HEK293 (cell line): ENCODE measurements at regions not wholly inside any gene's neighbourhood (a gene's known extent, or its start where the extent isn't known, plus 50 kb on each side); places are given as distances from the start of the nearest gene placed in this dataset.

Experiments
- CTCF ChIA-PET: fragments of 350-600 bp; formaldehyde crosslinking; extraction: SDS; loops from one replicate; lab custom pipeline; 2021; ENCODE audit warnings: antibody characterized with exemption; lab: Yijun Ruan, JAX
- POLR2A ChIA-PET: fragments of 300-600 bp; formaldehyde crosslinking; extraction: SDS; loops from one replicate; lab custom pipeline; 2020; ENCODE audit warnings: antibody characterized with exemption, inconsistent platforms; lab: Yijun Ruan, JAX
- H3K27ac ChIP-seq: fragments of 200-500 bp; sonication (Bioruptor generic); 2 replicates; pipeline ENCODE4 v1.5.1; 2014; ENCODE audit warnings: low read depth, low read length, control low read depth, inconsistent platforms; ENCODE audit errors: extremely low read depth
- H3K36me3 ChIP-seq, 2 experiments: fragments of 200-500 bp in 1 of 2; sonication (Bioruptor generic) in 1 of 2; 1 replicate in 1 of 2; 2 replicates in 1 of 2; pipeline ENCODE4 v1.5.1; 2014 to 2017; ENCODE audit warnings: inconsistent platforms in 2 of 2, low read length in 2 of 2; ENCODE audit not compliant: control insufficient read depth in 2 of 2, insufficient read depth in 1 of 2
- H3K4me1 ChIP-seq: fragments of 200-500 bp; sonication (Bioruptor generic); 2 replicates; pipeline ENCODE4 v1.5.1; 2014; ENCODE audit warnings: mild to moderate bottlenecking, low read length, inconsistent platforms; ENCODE audit not compliant: control insufficient read depth, insufficient read depth
- H3K4me3 ChIP-seq: 2 replicates; pipeline ENCODE4 v1.5.1; 2011; ENCODE audit warnings: low read depth, mild to moderate bottlenecking, control low read depth, low read length, moderate library complexity
- H3K9me3 ChIP-seq: fragments of 200-500 bp; sonication (Bioruptor generic); 2 replicates; pipeline ENCODE4 v1.5.1; 2014; ENCODE audit warnings: low read depth, low read length, inconsistent platforms; ENCODE audit not compliant: control insufficient read depth, insufficient read depth
- BCL11B ChIP-seq: fragments of 450-650 bp; formaldehyde crosslinking; IDR thresholded peaks from 2 replicates; pipeline ENCODE4 v1.5.1; 2016; ENCODE audit warnings: low read depth, missing biosample characterization, missing genetic modification characterization
- EGR2 ChIP-seq: fragments of 450-650 bp; formaldehyde crosslinking; IDR thresholded peaks from 2 replicates; pipeline ENCODE4 v1.5.1; 2016; ENCODE audit warnings: low read depth, missing biosample characterization, missing genetic modification characterization
- ELK4 ChIP-seq: IDR thresholded peaks from 2 replicates; pipeline ENCODE4 v1.6.1; 2011; ENCODE audit warnings: mild to moderate bottlenecking, low read depth, low read length, borderline replicate concordance
- FEZF1 ChIP-seq: fragments of 450-650 bp; formaldehyde crosslinking; IDR thresholded peaks from 2 replicates; pipeline ENCODE4 v1.5.1; 2016; ENCODE audit warnings: missing biosample characterization, missing genetic modification characterization
- HOXC10 ChIP-seq: sonication (generic); formaldehyde crosslinking; IDR thresholded peaks from 2 replicates; pipeline ENCODE4 v1.8.1; 2023; ENCODE audit warnings: mild to moderate bottlenecking, missing genetic modification reagents
- KLF7 ChIP-seq: fragments of 450-650 bp; formaldehyde crosslinking; IDR thresholded peaks from 2 replicates; pipeline ENCODE4 v1.5.1; 2016; ENCODE audit warnings: missing biosample characterization, missing genetic modification characterization, borderline replicate concordance
- MYNN ChIP-seq: fragments of 450-650 bp; formaldehyde crosslinking; IDR thresholded peaks from 2 replicates; pipeline ENCODE4 v1.5.1; 2016; ENCODE audit warnings: missing biosample characterization, missing genetic modification characterization, borderline replicate concordance
- ZBTB21 ChIP-seq: fragments of 450-650 bp; formaldehyde crosslinking; IDR thresholded peaks from 2 replicates; pipeline ENCODE4 v1.5.1; 2017; ENCODE audit warnings: missing biosample characterization, missing genetic modification characterization
- ZBTB48 ChIP-seq: fragments of 450-650 bp; formaldehyde crosslinking; IDR thresholded peaks from 2 replicates; pipeline ENCODE4 v1.5.1; 2016; ENCODE audit warnings: missing biosample characterization, missing genetic modification characterization
- ZEB2 ChIP-seq: fragments of 450-650 bp; formaldehyde crosslinking; IDR thresholded peaks from 2 replicates; pipeline ENCODE4 v1.5.1; 2016; ENCODE audit warnings: missing biosample characterization, missing genetic modification characterization
- ZNF132 ChIP-seq: fragments of 450-650 bp; formaldehyde crosslinking; IDR thresholded peaks from 2 replicates; pipeline ENCODE4 v1.5.1; 2017; ENCODE audit warnings: missing biosample characterization, missing genetic modification characterization, borderline replicate concordance
- ZNF140 ChIP-seq: fragments of 450-650 bp; formaldehyde crosslinking; IDR thresholded peaks from 2 replicates; pipeline ENCODE4 v1.5.1; 2016; ENCODE audit warnings: missing biosample characterization, missing genetic modification characterization
- ZNF146 ChIP-seq: fragments of 450-650 bp; formaldehyde crosslinking; IDR thresholded peaks from 2 replicates; pipeline ENCODE4 v1.5.1; 2016; ENCODE audit warnings: missing biosample characterization, missing genetic modification characterization
- ZNF175 ChIP-seq: fragments of 450-650 bp; formaldehyde crosslinking; IDR thresholded peaks from 2 replicates; pipeline ENCODE4 v1.5.1; 2016; ENCODE audit warnings: missing biosample characterization, missing genetic modification characterization
- ZNF184 ChIP-seq: fragments of 450-650 bp; IDR thresholded peaks from 2 replicates; pipeline ENCODE4 v1.5.1; 2018; ENCODE audit warnings: missing biosample characterization, mild to moderate bottlenecking, missing genetic modification characterization
- ZNF23 ChIP-seq: fragments of 450-650 bp; formaldehyde crosslinking; IDR thresholded peaks from 2 replicates; pipeline ENCODE4 v1.5.1; 2016; ENCODE audit warnings: missing biosample characterization, missing genetic modification characterization, borderline replicate concordance
- ZNF24 ChIP-seq: fragments of 450-650 bp; formaldehyde crosslinking; IDR thresholded peaks from 2 replicates; pipeline ENCODE4 v1.5.1; 2016; ENCODE audit warnings: missing biosample characterization, missing genetic modification characterization
- ZNF354C ChIP-seq: fragments of 450-650 bp; formaldehyde crosslinking; IDR thresholded peaks from 2 replicates; pipeline ENCODE4 v1.5.1; 2016; ENCODE audit warnings: missing biosample characterization, missing genetic modification characterization, low read depth, borderline replicate concordance
- ZNF404 ChIP-seq: fragments of 450-650 bp; formaldehyde crosslinking; IDR thresholded peaks from 2 replicates; pipeline ENCODE4 v1.5.1; 2017; ENCODE audit warnings: missing biosample characterization, missing genetic modification characterization
- ZNF449 ChIP-seq: fragments of 450-650 bp; formaldehyde crosslinking; IDR thresholded peaks from 2 replicates; pipeline ENCODE4 v1.5.1; 2017; ENCODE audit warnings: missing biosample characterization, mild to moderate bottlenecking, missing genetic modification characterization, moderate library complexity
- ZNF510 ChIP-seq: fragments of 450-650 bp; formaldehyde crosslinking; IDR thresholded peaks from 2 replicates; pipeline ENCODE4 v1.5.1; 2018; ENCODE audit warnings: mild to moderate bottlenecking, missing genetic modification characterization, missing biosample characterization; ENCODE audit not compliant: insufficient replicate concordance
- ZNF544 ChIP-seq: fragments of 450-650 bp; formaldehyde crosslinking; IDR thresholded peaks from 2 replicates; pipeline ENCODE4 v1.5.0; 2017; ENCODE audit warnings: missing biosample characterization, missing genetic modification characterization
- ZNF555 ChIP-seq: fragments of 450-650 bp; formaldehyde crosslinking; conservative IDR thresholded peaks from 2 replicates; pipeline ENCODE4 v1.5.1; 2017; ENCODE audit warnings: missing biosample characterization, mild to moderate bottlenecking, missing genetic modification characterization, inconsistent platforms
- ZNF621 ChIP-seq: fragments of 450-650 bp; formaldehyde crosslinking; IDR thresholded peaks from 2 replicates; pipeline ENCODE4 v1.5.1; 2017; ENCODE audit warnings: missing biosample characterization, missing genetic modification characterization
- ZNF629 ChIP-seq: fragments of 450-650 bp; formaldehyde crosslinking; IDR thresholded peaks from 2 replicates; pipeline ENCODE4 v1.5.1; 2017; ENCODE audit warnings: missing biosample characterization, missing genetic modification characterization
- ZNF677 ChIP-seq: fragments of 450-650 bp; IDR thresholded peaks from 2 replicates; pipeline ENCODE4 v1.5.0; 2018; ENCODE audit warnings: missing biosample characterization, mild to moderate bottlenecking, missing genetic modification characterization, moderate library complexity
- ZNF76 ChIP-seq: fragments of 450-650 bp; formaldehyde crosslinking; IDR thresholded peaks from 2 replicates; pipeline ENCODE4; 2016; ENCODE audit warnings: low read depth, missing biosample characterization, missing genetic modification characterization, borderline replicate concordance
- ZNF785 ChIP-seq: fragments of 450-650 bp; formaldehyde crosslinking; IDR thresholded peaks from 2 replicates; pipeline ENCODE4 v1.5.1; 2016; ENCODE audit warnings: missing biosample characterization, missing genetic modification characterization
- ZNF830 ChIP-seq: fragments of 450-650 bp; IDR thresholded peaks from 2 replicates; pipeline ENCODE4 v1.5.0; 2018; ENCODE audit warnings: missing biosample characterization, missing genetic modification characterization, low read depth, mild to moderate bottlenecking, moderate library complexity
- TF ChIP-seq, protein P1 (sequence below): fragments of 450-650 bp; formaldehyde crosslinking; IDR thresholded peaks from 2 replicates; pipeline ENCODE4 v1.5.1; 2016; ENCODE audit warnings: missing biosample characterization, missing genetic modification characterization, borderline replicate concordance
- TF ChIP-seq, protein P2 (sequence below): fragments of 450-650 bp; formaldehyde crosslinking; IDR thresholded peaks from 2 replicates; pipeline ENCODE4 v1.5.1; 2016; ENCODE audit warnings: missing biosample characterization, missing genetic modification characterization

GRCh38 chr18:78032574-78032973 is 782.9 kb downstream of the GALR1 start:
- no peak overlapping the region for H3K27ac ChIP-seq
- no peaks in the 10 kb centered on the region for H3K36me3 ChIP-seq
- POLR2A ChIA-PET = interaction anchor here (0.8 kb wide), 1 partner anchor 94 kb away, joined by 5 read pairs; no protein-coding TSS in a partner anchor
- TF ChIP-seq ZNF544 (tag by site-specific recombination) (no peak), HOXC10 (CRISPR knock-in tag) (no peak), ZNF76 (tag by site-specific recombination) (no peak), ZNF449 (tag by site-specific recombination) (no peak), ZNF629 (tag by site-specific recombination) (no peak), ZNF132 (no peak), ZNF146 (tag by site-specific recombination) (no peak), ZNF140 (tag by site-specific recombination) (no peak), ZNF677 (tag by site-specific recombination) (no peak), ZBTB48 (no peak), ZEB2 (tag by site-specific recombination) (no peak), ZBTB21 (tag by site-specific recombination) (no peak), MYNN (tag by site-specific recombination) (no peak), ZNF24 (no peak), ZNF175 (tag by site-specific recombination) (no peak), ZNF621 (tag by site-specific recombination) (no peak), BCL11B (tag by site-specific recombination) (no peak), ZNF785 (tag by site-specific recombination) (no peak)
- no peaks in the 10 kb centered on the region for H3K4me1 ChIP-seq
- no peak overlapping the region for H3K4me3 ChIP-seq
- H3K9me3 ChIP-seq = no peaks in the 10 kb centered on the region
- CTCF ChIA-PET = no interaction called here

DNA sequence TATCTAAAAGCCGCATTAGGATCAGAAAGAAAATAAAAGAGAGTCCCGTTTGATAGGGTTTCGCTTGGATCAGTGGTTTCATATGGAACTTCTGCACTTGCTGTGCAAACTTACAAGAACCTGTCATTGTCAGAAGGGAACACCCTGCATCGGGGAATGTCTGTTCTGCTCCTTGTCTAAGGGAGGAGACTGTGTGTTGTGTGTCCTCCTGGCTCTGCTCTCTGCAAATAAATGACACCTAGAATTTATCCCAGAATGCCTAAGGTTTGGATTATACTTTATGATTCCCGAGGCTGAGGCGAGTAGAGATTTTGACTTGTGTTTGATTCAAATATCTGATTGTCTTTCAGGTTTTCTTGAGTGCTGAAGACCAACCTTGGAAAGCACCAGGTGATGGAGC is 785.1 kb downstream of the GALR1 start:
- Histone ChIP-seq H3K4me1 (no peaks in the 10 kb centered on the region), H3K4me3 (no peak overlapping the region), H3K36me3 (no peaks in the 10 kb centered on the region), H3K27ac (no peak overlapping the region), H3K9me3 (no peaks in the 10 kb centered on the region)
- CTCF ChIA-PET = no interaction called here
- POLR2A ChIA-PET = no interaction called here
- TF ChIP-seq EGR2 (tag by site-specific recombination) (no peak), ZNF830 (tag by site-specific recombination) (no peak), FEZF1 (tag by site-specific recombination) (no peak), ZNF24 (no peak), KLF7 (tag by site-specific recombination) (no peak), ZNF354C (tag by site-specific recombination) (no peak), ZNF555 (tag by site-specific recombination) (no peak), ZNF23 (tag by site-specific recombination) (no peak), ZNF184 (tag by site-specific recombination) (no peak), ELK4 (no peak), ZNF510 (tag by site-specific recombination) (no peak), ZNF404 (tag by site-specific recombination) (no peak)
- TF ChIP-seq, protein P1, sequence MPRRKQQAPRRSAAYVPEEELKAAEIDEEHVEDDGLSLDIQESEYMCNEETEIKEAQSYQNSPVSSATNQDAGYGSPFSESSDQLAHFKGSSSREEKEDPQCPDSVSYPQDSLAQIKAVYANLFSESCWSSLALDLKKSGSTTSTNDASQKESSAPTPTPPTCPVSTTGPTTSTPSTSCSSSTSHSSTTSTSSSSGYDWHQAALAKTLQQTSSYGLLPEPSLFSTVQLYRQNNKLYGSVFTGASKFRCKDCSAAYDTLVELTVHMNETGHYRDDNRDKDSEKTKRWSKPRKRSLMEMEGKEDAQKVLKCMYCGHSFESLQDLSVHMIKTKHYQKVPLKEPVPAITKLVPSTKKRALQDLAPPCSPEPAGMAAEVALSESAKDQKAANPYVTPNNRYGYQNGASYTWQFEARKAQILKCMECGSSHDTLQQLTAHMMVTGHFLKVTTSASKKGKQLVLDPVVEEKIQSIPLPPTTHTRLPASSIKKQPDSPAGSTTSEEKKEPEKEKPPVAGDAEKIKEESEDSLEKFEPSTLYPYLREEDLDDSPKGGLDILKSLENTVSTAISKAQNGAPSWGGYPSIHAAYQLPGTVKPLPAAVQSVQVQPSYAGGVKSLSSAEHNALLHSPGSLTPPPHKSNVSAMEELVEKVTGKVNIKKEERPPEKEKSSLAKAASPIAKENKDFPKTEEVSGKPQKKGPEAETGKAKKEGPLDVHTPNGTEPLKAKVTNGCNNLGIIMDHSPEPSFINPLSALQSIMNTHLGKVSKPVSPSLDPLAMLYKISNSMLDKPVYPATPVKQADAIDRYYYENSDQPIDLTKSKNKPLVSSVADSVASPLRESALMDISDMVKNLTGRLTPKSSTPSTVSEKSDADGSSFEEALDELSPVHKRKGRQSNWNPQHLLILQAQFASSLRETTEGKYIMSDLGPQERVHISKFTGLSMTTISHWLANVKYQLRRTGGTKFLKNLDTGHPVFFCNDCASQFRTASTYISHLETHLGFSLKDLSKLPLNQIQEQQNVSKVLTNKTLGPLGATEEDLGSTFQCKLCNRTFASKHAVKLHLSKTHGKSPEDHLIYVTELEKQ = no peak
- TF ChIP-seq, protein P2, sequence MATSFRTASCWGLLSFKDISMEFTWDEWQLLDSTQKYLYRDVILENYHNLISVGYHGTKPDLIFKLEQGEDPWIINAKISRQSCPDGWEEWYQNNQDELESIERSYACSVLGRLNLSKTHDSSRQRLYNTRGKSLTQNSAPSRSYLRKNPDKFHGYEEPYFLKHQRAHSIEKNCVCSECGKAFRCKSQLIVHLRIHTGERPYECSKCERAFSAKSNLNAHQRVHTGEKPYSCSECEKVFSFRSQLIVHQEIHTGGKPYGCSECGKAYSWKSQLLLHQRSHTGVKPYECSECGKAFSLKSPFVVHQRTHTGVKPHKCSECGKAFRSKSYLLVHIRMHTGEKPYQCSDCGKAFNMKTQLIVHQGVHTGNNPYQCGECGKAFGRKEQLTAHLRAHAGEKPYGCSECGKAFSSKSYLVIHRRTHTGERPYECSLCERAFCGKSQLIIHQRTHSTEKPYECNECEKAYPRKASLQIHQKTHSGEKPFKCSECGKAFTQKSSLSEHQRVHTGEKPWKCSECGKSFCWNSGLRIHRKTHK (tag by site-specific recombination) = no peak
